Smooth muscle cell (in vitro differentiated cells): ENCODE measurements at regions not wholly inside any gene's neighbourhood (a gene's known extent, or its start where the extent isn't known, plus 50 kb on each side); places are given as distances from the start of the nearest gene placed in this dataset.

Experiments
- DNase-seq: peaks from one replicate; lab custom pipeline; 2025; ENCODE audit not compliant: unreplicated experiment; lab: John Stamatoyannopoulos, UW
- H2AFZ ChIP-seq: fragments of 200-600 bp; sonication (generic); 2 replicates; pipeline ENCODE4 v1.6.0; 2016; ENCODE audit warnings: antibody characterized with exemption, low read depth, mild to moderate bottlenecking
- H3F3A ChIP-seq: fragments of 200-600 bp; sonication (generic); 2 replicates; pipeline ENCODE4 v1.6.0; 2017; ENCODE audit warnings: antibody characterized with exemption, low read depth
- H3K27ac ChIP-seq: fragments of 200-600 bp; sonication (generic); 2 replicates; pipeline ENCODE4 v1.5.1; 2016; ENCODE audit warnings: low read depth, mild to moderate bottlenecking
- H3K27me3 ChIP-seq: fragments of 200-600 bp; sonication (generic); 2 replicates; pipeline ENCODE4 v1.6.1; 2016; ENCODE audit warnings: low read depth, mild to moderate bottlenecking
- H3K36me3 ChIP-seq: fragments of 200-600 bp; sonication (generic); 2 replicates; pipeline ENCODE4 v1.5.1; 2016; ENCODE audit warnings: low read depth
- H3K4me1 ChIP-seq: fragments of 200-600 bp; sonication (generic); 2 replicates; pipeline ENCODE4 v1.5.1; 2016; ENCODE audit warnings: low read depth
- H3K4me2 ChIP-seq: fragments of 200-600 bp; sonication (generic); 2 replicates; pipeline ENCODE4 v1.6.0; 2016; ENCODE audit warnings: mild to moderate bottlenecking
- H3K4me3 ChIP-seq: fragments of 200-600 bp; sonication (generic); 2 replicates; pipeline ENCODE4 v1.5.1; 2016; ENCODE audit warnings: mild to moderate bottlenecking
- H3K79me2 ChIP-seq: fragments of 200-600 bp; sonication (generic); 2 replicates; pipeline ENCODE4 v1.6.0; 2016; ENCODE audit warnings: low read depth, mild to moderate bottlenecking
- H3K9ac ChIP-seq: fragments of 200-600 bp; sonication (generic); 2 replicates; pipeline ENCODE4 v1.6.0; 2016; ENCODE audit warnings: low read depth
- H3K9me3 ChIP-seq: fragments of 200-600 bp; sonication (generic); replicated peaks from 2 replicates; pipeline ENCODE4 v1.5.1; 2016; ENCODE audit warnings: low read depth
- H4K20me1 ChIP-seq: fragments of 200-600 bp; sonication (generic); 2 replicates; pipeline ENCODE4 v1.6.0; 2016; ENCODE audit warnings: low read depth
- CTCF ChIP-seq: fragments of 200-600 bp; sonication (generic); IDR thresholded peaks from 2 replicates; pipeline ENCODE4 v1.5.1; 2017; ENCODE audit warnings: borderline replicate concordance, mild to moderate bottlenecking, antibody characterized with exemption; ENCODE audit not compliant: insufficient read depth, poor library complexity, severe bottlenecking
- WGBS: methylation state at CpG from one replicate; pipeline ENCODE4 v1.1.7; 2016; ENCODE audit warnings: low lambda C conversion rate; 5-methylcytosine and 5-hydroxymethylcytosine counted together

DNA sequence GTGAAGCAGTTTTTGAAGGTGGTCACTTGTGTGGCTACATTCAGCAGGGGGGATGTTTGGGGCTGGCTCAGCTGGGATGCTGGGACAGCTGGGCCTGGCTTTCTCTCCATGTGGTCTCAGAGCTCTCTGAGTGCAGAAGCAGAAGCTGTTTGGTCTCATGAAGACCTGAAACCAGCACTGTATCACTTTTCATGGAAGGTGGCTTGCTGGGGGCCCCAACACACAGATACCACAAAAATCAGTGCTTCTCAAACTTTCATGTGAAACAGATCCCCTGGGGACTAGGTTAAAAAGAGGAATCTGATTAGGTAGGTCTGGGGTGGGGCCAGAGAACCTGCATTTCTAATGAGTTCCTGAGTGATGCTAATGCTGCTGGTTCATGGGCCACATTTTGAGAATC lies 347.3 kb downstream of the DHX35 start:
- H2AFZ ChIP-seq, result no peak overlapping the region
- H3K27me3 ChIP-seq, result no peaks in the 10 kb centered on the region
- no peak overlapping the region for H3K27ac ChIP-seq
- DNase-seq, result no peak
- no peaks in the 10 kb centered on the region for H3K9me3 ChIP-seq
- H3K4me1 ChIP-seq, result no peaks in the 10 kb centered on the region
- no peak overlapping the region for H3K4me3 ChIP-seq
- H4K20me1 ChIP-seq, result no peaks in the 10 kb centered on the region
- H3K36me3 ChIP-seq, result no peaks in the 10 kb centered on the region
- H3K9ac ChIP-seq, result no peak overlapping the region
- H3F3A ChIP-seq, result no peaks in the 10 kb centered on the region
- no peak for TF ChIP-seq CTCF
- H3K79me2 ChIP-seq, result no peaks in the 10 kb centered on the region
- H3K4me2 ChIP-seq, result no peak overlapping the region

DNA sequence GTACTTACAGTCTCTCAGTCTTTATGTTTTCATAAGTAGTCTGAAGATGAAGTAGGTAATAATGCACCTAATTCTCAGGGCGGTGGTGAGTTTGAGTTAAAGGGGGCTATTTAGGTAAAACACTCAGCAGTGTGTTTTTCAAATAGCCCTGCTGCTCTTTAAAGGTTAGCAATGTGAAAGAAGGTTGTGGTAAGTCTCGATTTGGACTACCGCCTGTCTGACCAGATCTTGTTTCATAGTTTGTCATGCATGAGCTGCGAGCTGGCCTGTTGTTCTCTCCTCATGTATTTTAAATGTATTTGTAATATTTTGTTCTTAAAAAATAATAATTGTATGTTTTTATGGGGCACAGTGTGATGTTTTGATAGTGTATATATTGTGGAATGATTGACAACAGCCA lies 340.2 kb downstream of the DHX35 start:
- H3K4me3 ChIP-seq, result no peak overlapping the region
- 93% methylated on average over 4 of the region's 4 CpGs for WGBS

GRCh38 chr20:39299783-39300182 lies 337.6 kb downstream of the DHX35 start:
- no peaks in the 10 kb centered on the region for H3K4me1 ChIP-seq
- TF ChIP-seq CTCF, result no peak

More for the DNA sequence above, 340.2 kb downstream of the DHX35 start:
- no peak for DNase-seq
- no peaks in the 10 kb centered on the region for H3K4me1 ChIP-seq
- H3F3A ChIP-seq, result no peaks in the 10 kb centered on the region
- no peaks in the 10 kb centered on the region for H3K79me2 ChIP-seq
- TF ChIP-seq CTCF, result no peak
- H3K9me3 ChIP-seq, result no peaks in the 10 kb centered on the region
- H3K27ac ChIP-seq, result no peak overlapping the region
- no peak overlapping the region for H3K9ac ChIP-seq
- no peaks in the 10 kb centered on the region for H3K36me3 ChIP-seq
- H2AFZ ChIP-seq, result no peak overlapping the region
- no peaks in the 10 kb centered on the region for H4K20me1 ChIP-seq
- H3K4me2 ChIP-seq, result no peak overlapping the region
- no peaks in the 10 kb centered on the region for H3K27me3 ChIP-seq

DNA sequence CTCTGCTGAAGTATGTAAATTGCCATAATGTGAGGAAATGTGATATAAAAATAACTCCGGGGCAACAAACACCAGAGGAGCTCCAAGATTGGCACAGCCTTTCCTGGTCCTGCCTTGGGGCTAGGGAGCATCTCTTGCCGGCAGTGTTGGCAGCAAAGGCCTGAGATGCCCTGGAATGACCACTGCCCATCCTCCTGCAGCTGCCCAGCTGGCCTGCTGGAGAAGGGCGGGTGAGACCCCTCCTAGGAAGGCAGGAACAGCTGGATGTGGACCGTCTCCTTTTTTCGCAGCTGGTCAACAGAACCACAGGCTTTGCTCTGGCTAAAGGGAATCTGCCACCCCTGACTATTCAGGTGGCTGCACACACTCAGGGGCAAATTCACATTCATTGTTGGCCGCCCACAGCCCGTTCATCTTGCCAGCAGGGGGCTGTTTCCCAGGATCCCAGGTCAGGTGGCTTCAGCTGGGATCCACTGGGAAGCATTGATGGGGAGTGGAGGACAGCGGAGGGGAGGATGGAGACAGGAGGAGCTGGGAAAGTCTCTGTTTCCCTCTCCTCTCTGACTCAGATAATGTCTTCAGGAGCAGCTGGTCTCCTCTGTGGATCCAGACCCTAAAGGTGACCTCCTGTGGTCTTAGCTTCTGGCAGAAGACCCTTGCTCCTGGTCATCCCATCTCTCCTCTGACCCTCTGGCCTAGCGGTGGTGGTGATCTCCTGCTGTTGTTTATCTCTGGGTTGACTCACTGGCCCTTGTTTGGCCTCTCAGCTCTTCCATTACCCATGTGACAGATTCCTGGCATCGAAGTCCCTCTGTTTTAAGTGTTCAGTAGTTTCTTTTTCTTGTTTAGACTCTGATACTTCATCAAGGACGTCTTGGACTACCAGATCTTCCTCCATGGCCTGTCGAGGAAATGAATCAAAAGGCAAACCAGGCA lies 336.7 kb downstream of the DHX35 start:
- TF ChIP-seq CTCF, result no peak
- no peak overlapping the region for H2AFZ ChIP-seq
- no peaks in the 10 kb centered on the region for H3K4me1 ChIP-seq
- 73% methylated on average over 12 of the region's 12 CpGs for WGBS
- no peaks in the 10 kb centered on the region for H3F3A ChIP-seq
- DNase-seq, result no peak
- no peaks in the 10 kb centered on the region for H3K9me3 ChIP-seq
- no peak overlapping the region for H3K4me3 ChIP-seq
- H3K4me2 ChIP-seq, result no peak overlapping the region
- H4K20me1 ChIP-seq, result no peaks in the 10 kb centered on the region
- H3K27me3 ChIP-seq, result no peaks in the 10 kb centered on the region
- no peaks in the 10 kb centered on the region for H3K79me2 ChIP-seq
- no peaks in the 10 kb centered on the region for H3K36me3 ChIP-seq
- no peak overlapping the region for H3K27ac ChIP-seq
- H3K9ac ChIP-seq, result no peak overlapping the region

More at GRCh38 chr20:39299783-39300182, 337.6 kb downstream of the DHX35 start:
- Histone ChIP-seq H3K9me3 (no peaks in the 10 kb centered on the region), H3K4me3 (no peak overlapping the region), H3K9ac (no peak overlapping the region), H3K27me3 (no peaks in the 10 kb centered on the region), H3F3A (no peaks in the 10 kb centered on the region), H3K36me3 (no peaks in the 10 kb centered on the region), H3K79me2 (no peaks in the 10 kb centered on the region), H3K27ac (no peak overlapping the region), H3K4me2 (no peak overlapping the region), H4K20me1 (no peaks in the 10 kb centered on the region), H2AFZ (no peak overlapping the region)
- no peak for DNase-seq
- 92% methylated on average over 2 of the region's 2 CpGs for WGBS
